ENCODE measurements at regions not wholly inside any gene's neighbourhood (a gene's known extent, or its start where the extent isn't known, plus 50 kb on each side); places are given as distances from the start of the nearest gene placed in this dataset.

- TF ChIP-seq CTCF (IDR thresholded peaks at IDR 0.05; ENCODE audit: low read length) (no peak), EZH2phosphoT487 (IDR thresholded peaks at IDR 0.05; ENCODE audit: low read length) (no peak), EZH2 (optimal IDR thresholded peaks at IDR 0.05; ENCODE audit: low read depth, low read length) (no peak)
These were observed 756.2 kb downstream of the TLE1 start for GRCh38 chr9:80932947-80933780.
